Parathyroid adenoma (tissue), 2 donors: ENCODE measurements at regions not wholly inside any gene's neighbourhood (a gene's known extent, or its start where the extent isn't known, plus 50 kb on each side); places are given as distances from the start of the nearest gene placed in this dataset.

ENCODE experiments used
- H2AFZ ChIP-seq: fragments of 300-600 bp; sonication (generic); one replicate; pipeline ENCODE4 v1.7.0; 2017; ENCODE audit warnings: antibody characterized with exemption, mild to moderate bottlenecking
- H3K27ac ChIP-seq: fragments of 300-600 bp; sonication (generic); one replicate; pipeline ENCODE4 v1.7.0; 2017
- H3K27me3 ChIP-seq: fragments of 300-600 bp; sonication (generic); one replicate; pipeline ENCODE4 v1.7.0; 2017; ENCODE audit warnings: low read length; ENCODE audit not compliant: control insufficient read depth, insufficient read depth
- H3K36me3 ChIP-seq: fragments of 300-600 bp; sonication (generic); one replicate; pipeline ENCODE4 v1.7.0; 2017; ENCODE audit warnings: low read length; ENCODE audit not compliant: control insufficient read depth, insufficient read depth
- H3K4me1 ChIP-seq: fragments of 300-600 bp; sonication (generic); one replicate; pipeline ENCODE4 v1.7.0; 2017; ENCODE audit warnings: control low read depth
- H3K4me2 ChIP-seq: fragments of 300-600 bp; sonication (generic); one replicate; pipeline ENCODE4 v1.7.0; 2017; ENCODE audit warnings: low read length
- H3K4me3 ChIP-seq: fragments of 300-600 bp; sonication (generic); one replicate; pipeline ENCODE4 v1.7.0; 2017; ENCODE audit warnings: low read depth, low read length
- H3K79me2 ChIP-seq: fragments of 300-600 bp; sonication (generic); one replicate; pipeline ENCODE4 v1.7.0; 2017; ENCODE audit warnings: control low read depth
- H3K9ac ChIP-seq: fragments of 300-600 bp; sonication (generic); one replicate; pipeline ENCODE4 v1.7.0; 2017; ENCODE audit warnings: mild to moderate bottlenecking
- H3K9me3 ChIP-seq: fragments of 300-600 bp; sonication (generic); one replicate; pipeline ENCODE4 v1.7.0; 2017; ENCODE audit warnings: low read length; ENCODE audit not compliant: control insufficient read depth
- TF ChIP-seq, protein P1 (sequence below): fragments of 300-600 bp; sonication (generic); IDR thresholded peaks from one replicate; pipeline ENCODE4 v1.7.0; 2017; ENCODE audit warnings: antibody characterized with exemption, mild to moderate bottlenecking
- donor health status: primary hyperparathyroidism.

GRCh38 chr16:76900285-76901263 lies 290.4 kb upstream of the MON1B start:
- Histone ChIP-seq H3K9me3 (no peaks in the 10 kb centered on the region), H2AFZ (no peak overlapping the region), H3K27me3 (no peaks in the 10 kb centered on the region), H3K79me2 (no peaks in the 10 kb centered on the region), H3K4me2 (no peak overlapping the region), H3K4me3 (no peak overlapping the region), H3K36me3 (no peaks in the 10 kb centered on the region), H3K27ac (no peak overlapping the region), H3K9ac (no peak overlapping the region), H3K4me1 (peaks cover 7% of the 10 kb centered on the region)
- TF ChIP-seq, protein P1, sequence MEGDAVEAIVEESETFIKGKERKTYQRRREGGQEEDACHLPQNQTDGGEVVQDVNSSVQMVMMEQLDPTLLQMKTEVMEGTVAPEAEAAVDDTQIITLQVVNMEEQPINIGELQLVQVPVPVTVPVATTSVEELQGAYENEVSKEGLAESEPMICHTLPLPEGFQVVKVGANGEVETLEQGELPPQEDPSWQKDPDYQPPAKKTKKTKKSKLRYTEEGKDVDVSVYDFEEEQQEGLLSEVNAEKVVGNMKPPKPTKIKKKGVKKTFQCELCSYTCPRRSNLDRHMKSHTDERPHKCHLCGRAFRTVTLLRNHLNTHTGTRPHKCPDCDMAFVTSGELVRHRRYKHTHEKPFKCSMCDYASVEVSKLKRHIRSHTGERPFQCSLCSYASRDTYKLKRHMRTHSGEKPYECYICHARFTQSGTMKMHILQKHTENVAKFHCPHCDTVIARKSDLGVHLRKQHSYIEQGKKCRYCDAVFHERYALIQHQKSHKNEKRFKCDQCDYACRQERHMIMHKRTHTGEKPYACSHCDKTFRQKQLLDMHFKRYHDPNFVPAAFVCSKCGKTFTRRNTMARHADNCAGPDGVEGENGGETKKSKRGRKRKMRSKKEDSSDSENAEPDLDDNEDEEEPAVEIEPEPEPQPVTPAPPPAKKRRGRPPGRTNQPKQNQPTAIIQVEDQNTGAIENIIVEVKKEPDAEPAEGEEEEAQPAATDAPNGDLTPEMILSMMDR: no peak

- no peaks in the 10 kb centered on the region for H3K79me2 ChIP-seq
- H3K9ac ChIP-seq: no peak overlapping the region
- H3K27ac ChIP-seq: no peak overlapping the region
- H3K27me3 ChIP-seq: no peaks in the 10 kb centered on the region
- no peaks in the 10 kb centered on the region for H3K36me3 ChIP-seq
- H3K4me3 ChIP-seq: no peak overlapping the region
- no peak overlapping the region for H2AFZ ChIP-seq
- TF ChIP-seq, protein P1: no peak
- no peak overlapping the region for H3K4me2 ChIP-seq
- H3K4me1 ChIP-seq: no peaks in the 10 kb centered on the region
- no peaks in the 10 kb centered on the region for H3K9me3 ChIP-seq
These were observed 284.4 kb upstream of the MON1B start for GRCh38 chr16:76906552-76906951.

DNA sequence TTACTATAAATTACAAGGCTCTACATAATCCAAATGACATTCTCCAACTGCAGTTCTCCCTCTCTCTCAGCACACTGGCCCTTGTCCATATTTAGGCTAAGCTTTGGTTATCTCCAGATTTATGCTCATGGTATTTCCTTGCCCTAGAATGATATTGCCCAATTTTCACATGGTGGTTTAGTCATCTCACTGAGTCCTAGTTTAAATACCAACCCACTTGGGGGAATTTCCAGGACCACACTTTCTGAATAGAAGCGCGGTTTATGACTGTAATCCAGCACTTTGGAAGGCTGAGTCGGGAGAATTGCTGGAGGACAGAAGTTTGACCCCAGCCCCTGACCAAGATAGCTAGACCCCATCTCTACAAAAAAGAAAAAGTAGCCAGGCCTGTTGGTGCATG lies 280.1 kb upstream of the MON1B start:
- no peak overlapping the region for H3K4me3 ChIP-seq
- TF ChIP-seq, protein P1: no peak
- no peak overlapping the region for H3K9ac ChIP-seq
- H3K4me1 ChIP-seq: no peaks in the 10 kb centered on the region
- no peaks in the 10 kb centered on the region for H3K79me2 ChIP-seq
- H3K27me3 ChIP-seq: no peaks in the 10 kb centered on the region
- H3K9me3 ChIP-seq: no peaks in the 10 kb centered on the region
- H3K36me3 ChIP-seq: no peaks in the 10 kb centered on the region
- H3K27ac ChIP-seq: no peak overlapping the region
- no peak overlapping the region for H2AFZ ChIP-seq
- H3K4me2 ChIP-seq: no peak overlapping the region

DNA sequence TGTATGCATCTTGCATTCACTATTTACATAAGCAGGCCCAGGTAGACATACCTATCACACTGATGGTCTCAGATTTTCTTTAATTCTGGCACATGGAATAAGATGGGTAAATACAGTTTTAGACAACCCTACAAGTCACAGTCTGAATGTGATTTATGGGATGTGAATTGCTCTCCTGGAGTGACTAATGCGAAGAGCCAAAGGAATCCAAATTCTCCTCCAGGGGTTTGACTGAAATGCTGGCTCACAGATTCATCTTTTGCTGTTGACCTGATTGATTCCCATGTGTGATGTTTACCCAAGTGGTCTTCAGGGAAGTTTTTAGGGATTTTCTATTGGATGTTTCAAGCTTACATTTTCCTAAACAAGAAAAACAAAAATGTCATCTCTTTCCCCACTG lies 277.9 kb upstream of the MON1B start:
- no peaks in the 10 kb centered on the region for H3K9me3 ChIP-seq
- TF ChIP-seq, protein P1: no peak
- no peak overlapping the region for H3K27ac ChIP-seq
- no peaks in the 10 kb centered on the region for H3K4me1 ChIP-seq
- no peak overlapping the region for H3K4me3 ChIP-seq
- H3K79me2 ChIP-seq: no peaks in the 10 kb centered on the region
- no peak overlapping the region for H3K4me2 ChIP-seq
- H2AFZ ChIP-seq: no peak overlapping the region
- H3K9ac ChIP-seq: no peak overlapping the region
- H3K27me3 ChIP-seq: no peaks in the 10 kb centered on the region
- no peaks in the 10 kb centered on the region for H3K36me3 ChIP-seq
